LHCN-M2 (cell line): ENCODE measurements at regions not wholly inside any gene's neighbourhood (a gene's known extent, or its start where the extent isn't known, plus 50 kb on each side); places are given as distances from the start of the nearest gene placed in this dataset.

Experiments
- DNase-seq: peaks from one replicate; pipeline ENCODE4 v3.0.0-alpha.2; 2012; ENCODE audit warnings: low read depth

DNA sequence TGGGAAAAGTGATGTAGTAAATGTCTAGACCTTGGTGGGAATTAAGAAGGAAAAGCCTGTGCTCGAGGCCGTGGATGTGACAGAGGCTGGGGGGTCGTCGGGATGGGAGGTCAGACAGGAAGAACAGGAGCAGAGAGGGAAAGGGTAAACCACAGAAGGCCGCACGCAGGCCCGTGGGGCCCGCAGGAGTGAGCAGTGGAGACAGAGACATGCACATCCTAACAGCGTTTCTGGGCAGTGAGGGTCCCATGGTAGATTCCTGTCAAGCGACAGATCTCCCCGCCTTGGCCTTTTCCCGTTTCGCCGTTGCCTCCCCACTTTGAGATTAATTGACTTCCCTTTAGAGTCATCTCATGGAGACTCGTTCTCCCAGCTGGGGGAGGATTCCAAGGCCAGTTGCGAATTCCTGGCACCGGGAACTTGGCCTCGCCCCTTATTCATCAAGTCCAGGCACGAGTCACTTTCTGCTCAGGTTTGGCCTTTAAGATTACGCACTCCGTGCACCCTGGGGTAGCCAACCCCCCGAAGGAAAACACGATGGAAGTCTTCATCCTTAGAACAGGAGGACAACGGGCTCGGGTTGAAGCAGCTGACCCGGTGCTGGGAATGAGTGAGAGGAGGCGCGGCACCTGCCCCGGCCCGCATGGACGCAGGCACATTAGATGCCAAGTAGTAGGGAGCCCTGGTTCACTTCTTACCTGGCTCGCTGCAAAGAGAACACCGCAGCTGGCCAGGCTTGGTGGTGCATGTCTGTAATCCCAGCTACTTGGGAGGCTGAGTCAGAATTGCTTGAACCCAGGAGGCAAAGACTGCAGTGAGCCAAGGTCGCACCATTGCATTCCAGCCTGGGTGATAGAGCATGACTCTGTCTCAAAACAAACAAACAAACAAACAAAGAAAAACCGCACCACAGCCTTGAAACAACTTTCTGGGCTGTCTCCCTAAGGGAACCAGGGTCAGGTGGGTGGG lies 315.2 kb upstream of the SHH start:
- no peak for DNase-seq

DNA sequence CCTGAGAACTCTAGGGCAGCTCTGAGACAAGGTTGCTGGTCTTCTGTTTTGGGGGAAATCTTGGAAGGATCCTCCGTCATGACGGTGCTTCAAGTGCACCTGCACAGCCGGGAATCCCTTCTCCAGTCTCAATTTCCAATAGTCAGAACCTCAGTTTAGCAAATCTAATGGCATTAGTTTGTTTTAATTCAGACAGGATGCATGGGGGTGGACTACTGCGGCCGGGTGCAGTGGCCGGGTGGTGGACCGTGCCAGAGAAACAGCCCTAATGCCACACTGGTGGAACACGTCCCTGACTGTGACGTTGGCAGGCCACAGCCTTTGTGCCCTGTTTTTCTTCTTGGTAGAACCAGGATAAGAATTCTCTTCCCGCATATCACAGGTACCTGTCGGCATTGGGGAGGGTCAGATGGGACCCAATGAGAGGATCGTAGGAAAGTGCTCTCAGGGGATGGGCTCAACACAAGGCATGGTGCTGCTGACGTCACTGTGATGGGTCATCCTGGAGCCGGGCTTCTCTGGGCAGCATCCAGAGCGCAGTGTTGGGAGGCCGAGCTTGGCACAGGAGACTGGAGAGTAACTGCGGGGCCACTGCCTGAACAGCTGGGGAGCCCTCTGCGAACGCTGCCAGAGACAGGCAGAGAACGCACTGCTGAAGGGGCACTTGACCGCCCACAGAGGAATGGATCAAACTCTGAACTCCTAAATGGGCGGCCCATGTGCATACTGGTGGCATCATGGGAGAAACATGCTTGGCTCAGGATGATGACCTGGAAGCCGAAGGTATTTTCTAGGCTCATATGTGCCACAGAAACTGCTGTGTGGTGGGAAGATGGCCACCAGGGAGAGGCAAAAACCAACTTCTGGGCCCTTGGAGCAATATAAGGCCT lies 313.8 kb upstream of the SHH start:
- no peak for DNase-seq

DNA sequence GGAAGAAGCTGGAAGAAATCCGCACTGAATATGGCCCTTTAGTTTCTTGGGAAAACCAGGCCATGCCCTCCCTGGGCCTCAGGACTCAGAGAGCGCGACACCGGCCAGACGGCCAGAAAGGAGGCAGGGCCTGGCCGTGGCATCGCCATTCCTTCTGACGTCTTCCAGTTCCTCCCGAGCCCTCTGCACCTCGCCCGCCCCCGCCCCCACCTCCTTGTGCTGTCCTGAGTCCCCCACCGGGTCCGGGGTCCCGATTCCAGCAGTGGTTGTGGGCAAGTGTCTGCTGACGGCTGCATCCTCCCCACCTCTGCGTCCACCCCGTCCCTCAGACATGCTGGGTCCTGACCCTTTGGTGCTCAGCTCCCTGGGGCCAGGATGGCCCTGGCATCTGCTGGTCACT lies 312.1 kb upstream of the SHH start:
- no peak for DNase-seq

- DNase-seq = no peak
Measured at GRCh38 chr7:156123362-156123761, 311.1 kb upstream of the SHH start.

GRCh38 chr7:156122752-156123354 lies 310.6 kb upstream of the SHH start:
- no peak for DNase-seq

DNA sequence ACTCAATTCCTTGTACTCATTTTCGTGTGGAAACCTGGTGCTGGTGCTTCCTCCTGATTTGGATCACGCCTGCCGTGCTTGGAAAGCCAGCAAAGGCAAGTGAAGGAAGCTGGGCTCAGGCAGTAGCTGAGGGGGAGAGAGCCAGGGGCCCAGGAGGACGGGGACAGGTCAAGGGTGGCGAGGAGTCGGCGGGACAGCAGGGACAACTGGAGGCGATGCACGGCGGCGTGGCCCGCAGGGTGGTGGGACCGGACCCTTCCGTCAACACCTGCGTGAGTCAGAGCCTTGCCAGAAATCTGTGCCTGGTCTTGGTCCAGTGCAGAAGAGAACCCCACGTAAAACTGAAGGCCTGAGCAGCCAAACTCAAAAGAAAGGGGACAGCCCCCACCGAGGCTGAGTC lies 309.7 kb upstream of the SHH start:
- DNase-seq = no peak

- no peak for DNase-seq
Measured at GRCh38 chr7:156121434-156121833, 309.2 kb upstream of the SHH start.

- DNase-seq = no peak
Measured at GRCh38 chr7:156120552-156120951, 308.3 kb upstream of the SHH start.

- no peak for DNase-seq
Measured at GRCh38 chr7:156119771-156120170, 307.5 kb upstream of the SHH start.

- no peak for DNase-seq
Measured at GRCh38 chr7:156118248-156118645, 306.0 kb upstream of the SHH start.

DNA sequence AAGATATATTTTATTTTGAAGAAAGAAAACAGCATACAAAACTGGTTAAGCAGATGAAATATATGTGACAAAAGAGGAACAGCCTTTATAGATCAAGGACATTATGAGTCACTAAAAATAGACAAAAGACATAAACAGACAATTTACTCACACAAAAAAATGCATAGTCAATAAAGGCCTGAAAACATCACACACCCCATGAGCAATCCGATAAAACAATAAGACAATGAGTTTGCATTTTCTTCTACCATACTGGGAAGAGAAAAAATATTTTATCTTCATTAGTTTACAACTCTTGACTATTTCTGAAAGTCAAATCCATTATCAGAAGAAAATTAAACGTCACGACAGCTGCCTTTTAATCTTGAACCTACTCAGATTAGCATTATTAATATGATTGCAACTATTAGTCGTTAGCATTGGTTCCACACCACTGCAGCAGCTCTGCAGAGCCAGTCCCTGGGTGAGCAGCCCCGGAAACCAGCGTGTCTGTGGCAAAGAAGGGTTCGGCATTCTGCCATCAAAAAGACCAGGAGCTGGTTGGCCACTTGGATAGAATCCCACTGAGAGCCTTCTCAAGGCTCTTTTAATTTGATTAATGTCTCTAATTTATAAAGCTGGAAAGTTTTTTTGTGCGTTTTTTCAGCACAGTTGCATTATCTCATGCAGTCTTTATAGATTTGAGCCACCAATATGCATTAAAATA lies 305.4 kb upstream of the SHH start:
- DNase-seq = no peak

- no peak for DNase-seq
Measured at GRCh38 chr7:156116514-156117215, 304.4 kb upstream of the SHH start.

- DNase-seq = no peak
Measured at GRCh38 chr7:156115582-156115981, 303.3 kb upstream of the SHH start.

- no peak for DNase-seq
Measured at GRCh38 chr7:156113731-156114130, 301.5 kb upstream of the SHH start.

DNA sequence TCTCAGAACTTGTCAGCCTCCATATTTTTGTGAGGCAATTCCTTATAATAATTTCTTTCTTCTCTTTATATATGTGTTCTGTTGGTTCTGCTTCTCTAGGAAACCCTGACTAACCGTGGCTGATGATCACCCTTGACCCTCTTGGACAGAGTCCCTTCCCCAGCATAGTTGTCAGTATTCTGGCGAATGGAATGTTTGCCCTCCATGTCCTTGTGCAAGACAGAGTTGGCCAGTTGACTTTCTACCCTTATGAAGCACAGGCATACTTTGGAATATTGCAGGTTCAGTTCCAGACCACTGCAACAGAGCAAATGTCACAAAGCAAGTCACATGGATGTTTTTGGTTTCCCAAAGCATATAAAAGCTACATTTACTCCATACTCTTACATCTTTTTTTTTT lies 297.7 kb upstream of the SHH start:
- no peak for DNase-seq

DNA sequence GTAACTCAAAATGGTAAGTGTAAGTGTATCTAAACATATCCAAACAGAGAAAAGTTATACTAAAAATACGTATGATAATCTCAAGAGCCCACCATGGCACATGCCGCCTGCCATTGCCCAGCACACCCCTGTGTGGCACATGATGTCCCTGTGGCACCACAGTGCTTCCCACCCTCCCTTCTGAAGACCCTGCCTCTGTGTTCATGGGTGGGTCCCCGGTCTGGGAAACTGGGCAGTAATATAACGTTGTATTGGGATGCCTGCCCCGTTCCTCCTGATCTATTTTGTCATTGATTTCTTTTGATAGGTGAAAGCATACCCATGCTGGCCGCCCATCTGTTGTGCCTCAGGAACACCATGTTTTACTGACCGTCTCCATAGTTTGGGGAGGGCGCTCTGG lies 296.8 kb upstream of the SHH start:
- no peak for DNase-seq

DNA sequence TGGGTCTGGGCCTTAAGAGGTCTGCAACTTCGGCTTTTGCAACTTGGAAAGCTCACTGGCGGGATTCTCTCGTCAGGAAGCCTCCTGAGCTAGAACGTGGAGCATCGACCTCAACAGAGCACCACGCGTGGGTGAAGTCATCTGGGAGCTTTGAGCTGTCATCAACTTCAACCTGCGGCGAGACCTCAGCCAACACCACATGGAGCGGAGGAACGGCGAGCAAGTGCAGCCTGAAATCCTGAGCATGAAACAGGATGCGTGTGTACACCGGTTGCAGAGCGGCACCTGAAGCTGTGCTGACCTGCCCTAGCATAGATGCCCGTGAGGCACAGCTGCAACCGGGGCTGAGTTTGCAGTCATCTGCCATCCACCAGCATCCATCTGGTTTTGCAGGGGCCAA lies 295.7 kb upstream of the SHH start:
- DNase-seq = no peak

DNA sequence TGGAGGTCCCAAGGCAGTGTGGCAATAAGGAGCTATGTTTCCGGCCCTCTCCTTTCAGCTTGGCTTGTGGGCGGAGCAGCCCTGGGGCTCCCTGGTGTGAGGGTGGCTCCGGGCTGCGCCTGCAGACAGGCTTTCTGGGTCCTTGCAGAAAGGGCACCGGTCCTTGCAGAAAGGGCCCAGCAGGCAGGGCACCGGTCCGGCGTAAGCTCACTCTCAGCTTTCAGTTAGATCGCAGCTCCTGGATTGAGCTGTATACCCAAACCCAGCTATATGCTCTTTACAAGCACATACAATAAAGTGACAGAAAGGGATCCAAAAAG lies 293.8 kb upstream of the SHH start:
- no peak for DNase-seq

DNA sequence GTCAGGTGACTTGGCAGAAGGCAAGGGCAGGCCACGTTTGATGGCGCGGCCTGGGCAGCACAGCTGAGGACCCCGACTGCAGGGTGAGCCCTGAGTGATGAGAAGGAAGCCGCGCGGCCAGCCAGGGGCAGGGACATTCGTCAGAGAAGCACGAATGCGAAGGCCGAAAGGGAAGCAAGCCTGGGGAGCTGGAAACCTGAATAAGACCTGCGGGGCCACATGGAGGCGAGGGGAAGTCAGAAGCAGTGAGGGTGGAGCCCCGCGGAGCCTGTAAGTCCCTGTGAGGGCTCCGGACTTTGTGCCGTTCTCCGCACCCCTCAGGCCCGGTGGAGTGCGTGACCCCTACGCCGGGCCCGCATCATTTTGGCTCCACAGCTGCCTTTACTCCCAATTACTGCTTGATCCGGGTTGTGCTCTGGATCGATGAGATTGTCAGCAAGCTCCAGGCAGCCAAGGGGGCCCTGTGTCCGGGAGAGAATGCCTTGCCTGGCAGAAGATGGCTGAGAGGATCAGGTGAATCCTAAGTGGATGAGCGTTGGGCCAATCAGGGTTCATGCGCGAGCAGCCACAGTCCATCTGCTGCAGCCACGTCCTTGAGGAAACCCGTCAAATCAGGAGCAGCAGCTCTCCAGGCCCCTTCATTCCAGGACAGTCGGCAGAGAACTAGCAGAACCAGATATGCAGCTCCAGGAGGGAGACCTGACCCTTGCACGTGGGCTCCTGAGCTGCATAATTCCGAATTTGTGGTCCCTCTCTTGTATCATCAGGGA lies 293.3 kb upstream of the SHH start:
- no peak for DNase-seq
